H9 (cell line): ENCODE measurements at regions not wholly inside any gene's neighbourhood (a gene's known extent, or its start where the extent isn't known, plus 50 kb on each side); places are given as distances from the start of the nearest gene placed in this dataset.

ENCODE experiments used
- DNase-seq: peaks from one replicate; pipeline ENCODE4 v3.0.0-alpha.2; 2017
- H2AFZ ChIP-seq: one replicate; pipeline ENCODE4 v1.6.1; 2013; ENCODE audit warnings: mild to moderate bottlenecking, low read length, control low read depth, moderate library complexity
- H2AK5ac ChIP-seq: 2 replicates; pipeline ENCODE4 v1.6.1; 2013; ENCODE audit warnings: low read length, control low read depth, mixed read lengths; ENCODE audit not compliant: insufficient read length
- H2BK120ac ChIP-seq: one replicate; pipeline ENCODE4 v1.6.1; 2013; ENCODE audit warnings: low read depth, mild to moderate bottlenecking, low read length, control low read depth, inconsistent platforms; ENCODE audit not compliant: poor library complexity, severe bottlenecking
- H2BK12ac ChIP-seq: 2 replicates; pipeline ENCODE4 v1.6.1; 2013; ENCODE audit warnings: low read length, control low read depth, mixed read lengths, low read depth; ENCODE audit not compliant: insufficient read length
- H2BK15ac ChIP-seq: 2 replicates; pipeline ENCODE4 v1.6.1; 2013; ENCODE audit warnings: low read depth, low read length, control low read depth
- H2BK20ac ChIP-seq: one replicate; pipeline ENCODE4 v1.6.1; 2013; ENCODE audit warnings: low read depth, mild to moderate bottlenecking, low read length, control low read depth, inconsistent platforms; ENCODE audit not compliant: poor library complexity, severe bottlenecking
- H2BK5ac ChIP-seq: 2 replicates; pipeline ENCODE4 v1.6.1; 2013; ENCODE audit warnings: low read length, control low read depth, mixed read lengths; ENCODE audit not compliant: insufficient read length
- H3K14ac ChIP-seq: 2 replicates; pipeline ENCODE4 v1.6.1; 2013; ENCODE audit warnings: low read length, control low read depth; ENCODE audit not compliant: insufficient read depth
- H3K18ac ChIP-seq: 2 replicates; pipeline ENCODE4 v1.6.1; 2013; ENCODE audit warnings: low read depth, mild to moderate bottlenecking, mixed read lengths, low read length, control low read depth; ENCODE audit not compliant: insufficient read length
- H3K23ac ChIP-seq: 2 replicates; pipeline ENCODE4 v1.6.1; 2013; ENCODE audit warnings: low read length, control low read depth, mixed read lengths, low read depth; ENCODE audit not compliant: insufficient read length
- H3K23me2 ChIP-seq: 2 replicates; pipeline ENCODE4 v1.6.1; 2013; ENCODE audit warnings: low read depth, mild to moderate bottlenecking, mixed read lengths, low read length, control low read depth; ENCODE audit not compliant: insufficient read length, poor library complexity, severe bottlenecking
- H3K27ac ChIP-seq: 2 replicates; pipeline ENCODE4 v1.5.1; 2013; ENCODE audit warnings: low read length, control low read depth, mixed read lengths, low read depth; ENCODE audit not compliant: insufficient read length
- H3K27me3 ChIP-seq: 2 replicates; pipeline ENCODE4 v1.6.1; 2013; ENCODE audit warnings: low read length, control low read depth, inconsistent platforms; ENCODE audit not compliant: insufficient read depth
- H3K4ac ChIP-seq: 2 replicates; pipeline ENCODE4 v1.6.1; 2013; ENCODE audit warnings: low read depth, mild to moderate bottlenecking, control low read depth, inconsistent platforms, low read length, moderate library complexity
- H3K4me1 ChIP-seq: 2 replicates; pipeline ENCODE4 v1.6.1; 2013; ENCODE audit warnings: low read length, control low read depth, inconsistent platforms; ENCODE audit not compliant: insufficient read depth
- H3K4me2 ChIP-seq: 2 replicates; pipeline ENCODE4 v1.6.1; 2013; ENCODE audit warnings: low read length, control low read depth, mixed read lengths; ENCODE audit not compliant: insufficient read length, insufficient read depth
- H3K56ac ChIP-seq: 2 replicates; pipeline ENCODE4 v1.6.1; 2013; ENCODE audit warnings: low read depth, mild to moderate bottlenecking, mixed read lengths, low read length, control low read depth; ENCODE audit not compliant: insufficient read length
- H3K79me1 ChIP-seq: 2 replicates; pipeline ENCODE4 v1.6.1; 2013; ENCODE audit warnings: low read depth, mild to moderate bottlenecking, moderate library complexity, low read length, control low read depth, inconsistent platforms; ENCODE audit not compliant: insufficient read depth, poor library complexity, severe bottlenecking
- H3K79me2 ChIP-seq: 2 replicates; pipeline ENCODE4 v1.6.1; 2013; ENCODE audit warnings: low read length, control low read depth, inconsistent platforms; ENCODE audit not compliant: insufficient read depth
- H3K9ac ChIP-seq: 2 replicates; pipeline ENCODE4 v1.6.1; 2013; ENCODE audit warnings: low read length, control low read depth, mixed read lengths; ENCODE audit not compliant: insufficient read length; ENCODE audit errors: extremely low read depth
- H3K9me3 ChIP-seq: one replicate; pipeline ENCODE4 v1.6.1; 2013; ENCODE audit warnings: low read depth, low read length, inconsistent platforms; ENCODE audit not compliant: control insufficient read depth
- H3T11ph ChIP-seq: one replicate; pipeline ENCODE4 v1.6.1; 2013; ENCODE audit warnings: mild to moderate bottlenecking, low read length, control low read depth, inconsistent platforms
- H4K20me1 ChIP-seq: one replicate; pipeline ENCODE4 v1.6.1; 2013; ENCODE audit not compliant: control insufficient read depth, insufficient read length, insufficient read depth
- H4K5ac ChIP-seq: 2 replicates; pipeline ENCODE4 v1.6.1; 2013; ENCODE audit warnings: low read depth, mild to moderate bottlenecking, mixed read lengths, low read length, control low read depth; ENCODE audit not compliant: insufficient read length
- H4K8ac ChIP-seq: replicated peaks from 2 replicates; pipeline ENCODE4 v1.6.1; 2013; ENCODE audit warnings: low read length, control low read depth, mixed read lengths, low read depth; ENCODE audit not compliant: insufficient read length
- H4K91ac ChIP-seq: 2 replicates; pipeline ENCODE4 v1.6.1; 2013; ENCODE audit warnings: low read depth, mild to moderate bottlenecking, moderate library complexity, mixed read lengths, low read length, control low read depth; ENCODE audit not compliant: insufficient read length
- H3K27ac Mint-ChIP-seq, 3 experiments: 2 replicates in 2 of 3; 3 replicates in 1 of 3; pipeline ENCODE4 v1.8.0; 2020 to 2021; ENCODE audit warnings: mixed read lengths in 3 of 3, mild to moderate bottlenecking in 1 of 3, moderate library complexity in 1 of 3
- H3K27me3 Mint-ChIP-seq: 2 replicates; pipeline ENCODE4 v1.8.0; 2021; ENCODE audit warnings: low read depth, mild to moderate bottlenecking, moderate library complexity, mixed read lengths
- H3K36me3 Mint-ChIP-seq, 3 experiments: 2 replicates in 2 of 3; 3 replicates in 1 of 3; pipeline ENCODE4 v1.8.0; 2020 to 2021; ENCODE audit warnings: low read depth in 3 of 3, mixed read lengths in 3 of 3; ENCODE audit not compliant: insufficient read depth in 1 of 3
- H3K4me1 Mint-ChIP-seq, 2 experiments: 2 replicates each; pipeline ENCODE4 v1.8.0; 2020; ENCODE audit warnings: mixed read lengths in 2 of 2
- H3K4me3 Mint-ChIP-seq, 2 experiments: 2 replicates in 1 of 2; 3 replicates in 1 of 2; pipeline ENCODE4 v1.8.0; 2020 to 2021; ENCODE audit warnings: mild to moderate bottlenecking in 2 of 2, mixed read lengths in 2 of 2, moderate library complexity in 1 of 2
- H3K9me3 Mint-ChIP-seq, 2 experiments: 2 replicates in 1 of 2; 3 replicates in 1 of 2; pipeline ENCODE4 v1.8.0; 2020; ENCODE audit warnings: mild to moderate bottlenecking in 2 of 2, mixed read lengths in 2 of 2, moderate library complexity in 1 of 2
- CTCF ChIP-seq: fragments of 200-600 bp; sonication (generic); conservative IDR thresholded peaks from 3 replicates; pipeline ENCODE4 v1.8.0; 2021; ENCODE audit warnings: antibody characterized with exemption, mild to moderate bottlenecking
- WGBS: extraction: QIAGEN DNeasy Blood & Tissue Kit; methylation state at CpG from one replicate; pipeline ENCODE4 v1.1.7; 2013; ENCODE audit warnings: missing lambda C conversion rate, low lambda C conversion rate, mixed read lengths; ENCODE audit not compliant: insufficient read length; ENCODE audit errors: extremely low coverage; 5-methylcytosine and 5-hydroxymethylcytosine counted together

- H3K9ac ChIP-seq = no peak overlapping the region
- no CpG with 5 or more reads among the region's 1 CpG for WGBS
- no peak overlapping the region for H2AFZ ChIP-seq
- no peak for DNase-seq
- Mint-ChIP-seq H3K4me3 (no peak overlapping the region), H3K27ac (no peak overlapping the region), H3K36me3 (peaks cover 7 to 24% (median 22%) of the 10 kb centered on the region in 3 experiments), H3K9me3 (peaks cover 22 to 25% of the 10 kb centered on the region in 2 experiments), H3K4me1 (peaks cover 8 to 9% of the 10 kb centered on the region in 2 experiments), H3K27me3 (no peaks in the 10 kb centered on the region)
- H2BK120ac ChIP-seq = no peak overlapping the region
- no peak overlapping the region for H3K23ac ChIP-seq
- no peaks in the 10 kb centered on the region for H4K20me1 ChIP-seq
- H3K9me3 ChIP-seq = peaks cover 14% of the 10 kb centered on the region
- no peak overlapping the region for H3K18ac ChIP-seq
- no peak overlapping the region for H3K4ac ChIP-seq
- no peak overlapping the region for H4K8ac ChIP-seq
- H2AK5ac ChIP-seq = no peak overlapping the region
- peaks cover 3% of the 10 kb centered on the region for H3K4me1 ChIP-seq
- TF ChIP-seq CTCF = no peak
- no peaks in the 10 kb centered on the region for H3K79me2 ChIP-seq
- H3K79me1 ChIP-seq = no peaks in the 10 kb centered on the region
- no peak overlapping the region for H3K14ac ChIP-seq
- H3K4me2 ChIP-seq = no peak overlapping the region
- H3K27me3 ChIP-seq = no peaks in the 10 kb centered on the region
- no peak overlapping the region for H3T11ph ChIP-seq
- no peak overlapping the region for H2BK5ac ChIP-seq
- H2BK12ac ChIP-seq = no peak overlapping the region
- no peak overlapping the region for H3K27ac ChIP-seq
- H4K5ac ChIP-seq = no peak overlapping the region
- H3K56ac ChIP-seq = no peak overlapping the region
- no peak overlapping the region for H2BK20ac ChIP-seq
- no peak overlapping the region for H4K91ac ChIP-seq
- no peaks in the 10 kb centered on the region for H3K23me2 ChIP-seq
- no peak overlapping the region for H2BK15ac ChIP-seq
Observed at GRCh38 chr10:55858730-55859129, 502.3 kb downstream of the ZWINT start.
